Hippocampal formation (tissue), 2 donors: ENCODE measurements at regions not wholly inside any gene's neighbourhood (a gene's known extent, or its start where the extent isn't known, plus 50 kb on each side); places are given as distances from the start of the nearest gene placed in this dataset.

Source experiments
- DNase-seq, 2 donors: peaks; one replicate each; lab custom pipeline; 2025; lab: John Stamatoyannopoulos, UW

DNA sequence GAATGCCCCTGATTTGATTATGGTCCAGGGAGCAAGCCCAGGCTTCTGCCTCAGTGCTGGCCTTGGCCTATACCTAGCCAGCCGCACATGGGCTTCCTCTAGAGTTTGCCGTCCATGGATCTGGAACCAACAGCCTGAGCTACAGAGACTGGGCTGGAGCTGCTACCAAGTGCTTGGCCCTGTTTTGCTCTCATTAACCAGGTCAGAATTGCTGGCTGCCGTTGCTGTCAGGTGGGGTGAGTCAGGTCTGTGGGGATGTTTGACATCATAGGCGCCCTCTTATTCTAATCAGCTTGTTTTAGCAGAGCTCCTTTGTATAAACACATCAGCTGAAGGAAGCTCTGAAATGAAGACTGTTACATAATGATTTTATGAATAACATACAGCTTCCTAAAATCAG, 83.1 kb upstream of the PHACTR2 start:
- no peak for DNase-seq

DNA sequence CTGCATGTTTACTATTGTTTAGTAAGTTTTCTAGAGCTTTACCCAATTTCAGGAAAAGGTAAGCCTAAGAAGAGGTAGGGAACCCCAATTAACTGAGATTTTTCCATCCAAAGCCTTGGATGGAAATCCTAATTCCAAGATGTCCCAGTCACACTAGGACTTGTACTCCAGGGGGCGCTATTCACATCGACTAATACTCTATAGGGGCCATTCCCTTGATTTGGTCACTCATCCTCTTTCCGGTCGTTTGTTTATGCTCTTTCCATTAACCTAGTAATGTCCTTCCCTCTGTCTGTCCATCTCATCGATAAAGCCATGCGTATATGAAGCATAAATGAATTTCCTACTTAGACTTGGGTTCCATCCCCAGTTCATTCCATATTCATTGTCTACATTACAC, 80.8 kb upstream of the FUCA2 start:
- DNase-seq = no peak

DNA sequence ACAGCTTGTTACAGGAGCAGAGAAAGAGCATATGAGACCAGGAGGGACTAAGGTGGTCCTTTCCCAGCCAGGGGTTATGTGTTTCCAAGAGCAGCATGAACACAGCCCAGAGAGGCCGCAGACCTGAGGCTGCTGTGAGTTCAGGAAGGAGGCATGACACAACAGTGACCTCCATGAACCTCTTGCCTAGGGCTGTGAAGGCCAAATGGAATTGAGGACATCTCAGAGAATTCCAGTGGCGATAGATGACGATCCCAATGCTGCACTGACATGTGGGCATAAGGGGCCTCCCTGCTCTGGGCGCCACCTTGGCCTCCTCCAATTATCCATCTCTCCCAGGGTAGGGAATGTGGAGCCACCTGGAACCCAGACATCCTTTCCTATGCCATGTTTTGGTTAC, 79.9 kb upstream of the FUCA2 start:
- no peak for DNase-seq

DNA sequence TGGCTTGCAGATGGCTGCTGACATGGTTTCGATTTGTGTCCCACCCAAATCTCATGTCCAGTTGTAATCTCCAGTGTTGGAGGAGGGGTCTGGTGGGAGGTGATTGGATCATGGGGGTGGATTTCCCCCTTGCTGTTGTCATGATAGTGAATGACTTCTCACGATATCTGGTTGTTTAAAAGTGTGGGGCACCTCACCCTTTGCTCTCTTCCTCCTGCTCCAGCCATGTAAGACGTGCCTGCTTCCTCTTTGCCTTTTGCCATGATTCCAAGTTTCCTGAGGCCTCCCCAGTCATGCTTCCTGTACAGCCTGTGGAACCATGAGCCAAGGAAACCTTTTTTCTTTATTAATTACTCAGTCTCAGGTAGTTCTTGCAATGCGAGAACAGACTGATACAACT, 77.6 kb upstream of the FUCA2 start:
- DNase-seq = no peak

DNA sequence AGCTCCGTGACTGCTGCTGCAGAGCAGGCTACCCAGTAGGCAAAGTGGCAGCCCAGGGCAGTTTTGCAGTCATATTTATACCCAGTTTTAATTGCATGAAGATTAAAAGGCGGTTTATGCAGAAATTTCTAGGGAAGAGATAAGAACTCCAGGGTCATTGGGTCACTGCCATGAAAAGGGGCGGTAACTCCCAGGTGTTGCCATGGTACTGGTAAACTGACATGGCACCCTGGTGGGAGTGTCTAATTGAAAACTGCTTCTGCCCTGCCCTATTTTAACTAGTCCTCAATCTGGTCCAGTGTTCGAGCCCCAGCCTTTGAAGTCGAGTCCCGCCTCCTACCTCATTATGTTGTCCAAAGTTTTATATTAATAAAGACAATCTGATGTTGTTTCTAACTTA, 75.0 kb upstream of the FUCA2 start:
- no peak for DNase-seq

DNA sequence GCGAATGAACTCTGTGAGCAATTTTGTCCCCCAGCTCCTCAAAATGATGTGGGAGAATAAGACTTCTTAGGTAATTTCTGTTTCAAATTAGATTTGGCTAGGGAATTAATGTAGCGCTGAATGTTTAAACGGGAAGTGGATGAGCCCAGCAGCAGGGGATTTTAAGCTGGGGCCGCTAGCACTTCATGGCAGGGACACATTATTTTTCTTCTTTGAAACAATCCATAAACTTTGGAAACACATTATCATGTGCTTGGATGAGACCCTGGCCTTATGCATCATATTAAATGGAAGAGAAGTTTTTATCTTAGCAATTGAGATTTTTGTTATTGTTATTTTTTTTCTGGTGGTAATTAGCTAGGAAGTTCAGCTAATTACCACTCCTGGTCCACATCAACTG, 74.2 kb upstream of the FUCA2 start:
- DNase-seq = no peak

DNA sequence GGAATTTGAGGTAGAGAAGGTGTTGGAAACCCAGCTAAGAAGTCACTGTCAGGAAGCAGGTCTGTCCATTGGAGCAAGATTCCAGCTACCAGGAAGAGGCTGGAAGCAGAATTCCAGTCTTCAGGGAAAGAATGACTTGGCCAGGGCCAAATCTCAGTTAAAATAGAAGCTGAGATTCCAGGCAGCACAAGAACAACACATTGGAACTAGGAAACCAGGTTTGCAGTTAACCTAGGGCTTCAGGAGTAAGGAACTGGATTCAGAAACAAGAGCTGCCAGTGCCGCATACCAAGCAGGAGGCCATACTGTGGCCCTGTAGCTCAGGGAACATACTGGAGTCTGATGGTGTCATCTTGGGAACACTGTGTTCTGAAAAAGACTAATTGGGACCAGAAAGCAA, 73.7 kb upstream of the FUCA2 start:
- no peak for DNase-seq

DNA sequence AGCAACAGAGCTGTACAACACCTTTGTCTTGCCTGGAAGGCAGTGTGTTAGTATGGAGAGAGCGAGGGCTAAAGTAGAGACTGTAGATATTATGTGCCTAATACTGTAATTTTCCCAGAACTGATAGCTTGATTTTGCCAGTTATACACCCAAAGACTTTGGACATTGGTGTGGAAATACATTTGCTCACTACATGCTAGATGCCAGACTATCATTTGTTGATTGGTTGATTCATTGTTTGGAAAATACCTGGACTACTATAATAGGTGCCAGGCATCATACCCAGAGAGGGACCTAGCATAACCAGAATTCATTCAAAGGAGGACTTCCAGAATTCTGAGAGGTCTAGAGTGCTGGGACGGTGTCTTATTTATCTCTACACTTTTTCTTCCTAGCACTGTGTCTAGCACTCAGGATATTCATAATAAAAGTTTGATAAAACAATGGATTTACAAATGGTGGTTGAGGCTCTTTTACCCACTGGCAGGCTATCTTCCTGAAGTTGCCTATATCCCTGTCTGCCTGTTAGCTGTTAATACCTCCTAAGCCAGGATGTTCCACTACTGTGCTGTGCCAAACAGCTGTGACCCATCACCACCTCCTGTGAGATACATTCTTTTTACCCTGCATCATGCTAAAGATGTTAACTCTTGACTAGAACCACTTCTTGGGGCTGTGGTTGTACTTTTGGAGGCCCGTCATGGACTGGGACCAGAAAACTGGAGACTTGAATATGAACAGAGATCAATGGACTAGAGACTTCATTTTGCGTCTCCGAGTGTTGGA, 72.2 kb upstream of the FUCA2 start:
- DNase-seq = no peak

DNA sequence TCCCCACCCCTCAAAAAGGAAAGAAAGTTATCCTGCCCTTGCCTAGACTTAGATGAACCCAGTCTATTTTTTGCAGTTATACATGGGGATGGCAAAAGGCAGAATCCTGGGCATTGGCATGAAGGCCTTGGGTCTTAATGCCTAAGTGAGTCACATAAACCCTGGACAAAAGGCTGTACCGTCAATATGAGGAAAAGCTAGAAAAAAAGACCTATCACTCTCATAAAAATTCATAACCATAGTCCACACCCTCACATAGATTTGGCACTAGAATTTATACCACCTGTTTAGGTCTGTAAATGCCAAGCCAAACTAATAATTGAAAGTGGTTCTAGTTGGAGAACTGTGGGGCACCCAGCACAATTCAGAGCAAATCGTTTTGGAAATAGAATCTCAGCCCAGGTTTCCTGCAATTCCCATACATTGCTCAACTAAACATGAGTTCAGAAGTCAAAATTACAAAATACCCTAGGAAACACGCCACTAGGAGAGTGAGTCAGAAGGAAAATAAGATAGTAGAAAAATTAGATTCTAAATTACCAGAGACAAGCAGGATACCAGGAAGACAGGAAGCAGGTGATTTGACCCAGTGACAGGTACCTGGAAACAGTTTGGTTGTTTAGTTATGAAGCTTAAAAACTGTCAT, 70.4 kb upstream of the FUCA2 start:
- DNase-seq = no peak

DNA sequence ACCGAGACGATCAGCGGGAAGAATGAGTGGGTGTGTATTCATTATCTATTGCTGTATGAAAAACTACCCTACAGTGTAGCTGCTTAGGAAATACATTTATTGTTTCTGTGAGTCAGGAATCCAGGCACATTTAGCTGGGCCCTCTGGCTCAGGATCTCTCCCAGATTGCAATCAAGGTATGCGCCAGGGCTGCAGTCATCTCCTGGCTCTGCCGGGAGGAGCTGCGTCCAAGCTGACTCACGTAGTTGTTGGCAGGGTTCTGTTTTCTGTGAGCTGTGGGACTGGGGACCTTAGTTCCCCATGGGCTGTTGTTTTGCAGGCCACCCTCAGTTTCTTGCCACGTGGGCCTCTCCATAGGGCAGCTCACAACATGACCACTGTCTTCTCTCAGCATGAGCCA, 68.2 kb upstream of the FUCA2 start:
- no peak for DNase-seq

DNA sequence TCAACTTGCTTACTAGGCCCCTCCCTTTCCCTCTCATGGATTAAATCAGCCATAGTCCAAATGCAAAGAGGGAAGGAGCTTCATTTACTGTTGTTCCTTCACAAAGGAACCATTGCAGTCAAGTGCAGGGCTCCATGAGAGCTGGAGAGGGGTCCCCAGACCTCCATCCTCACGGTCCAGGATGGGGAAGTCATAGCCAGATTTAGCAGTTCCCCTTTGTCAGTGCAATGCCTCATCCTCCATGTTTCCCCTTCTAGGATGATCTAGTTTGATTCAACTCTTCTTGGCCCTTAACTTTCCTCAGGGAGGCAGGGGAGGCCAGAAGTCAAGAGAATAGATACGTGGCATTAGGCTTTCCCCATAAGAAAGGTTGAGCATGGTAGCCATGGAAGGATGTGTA, 66.5 kb upstream of the FUCA2 start:
- DNase-seq = no peak

DNA sequence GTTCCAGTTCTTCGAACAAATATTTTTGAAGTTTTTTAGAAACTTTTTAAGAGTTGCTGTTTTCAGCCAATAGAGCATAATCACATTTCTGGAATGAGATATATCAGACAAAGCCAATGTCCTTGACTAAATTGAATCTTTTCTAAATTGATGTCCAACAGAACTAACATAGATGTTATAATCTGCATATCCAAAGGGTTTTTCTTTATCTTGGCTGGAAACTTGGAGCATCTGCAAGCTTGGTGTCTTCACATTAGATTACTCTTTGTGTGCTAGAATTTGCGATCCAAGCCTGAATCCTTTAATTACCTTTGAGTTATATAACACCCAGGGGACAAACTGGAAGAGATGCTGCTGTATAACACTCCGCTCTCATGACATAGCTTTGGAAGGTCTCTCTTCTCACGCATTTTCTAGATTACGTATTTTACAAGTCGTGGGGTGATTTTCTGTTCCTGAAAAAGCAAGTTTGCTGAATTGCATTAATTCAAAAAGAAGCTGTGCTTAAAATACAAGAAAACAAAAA, 64.4 kb upstream of the FUCA2 start:
- DNase-seq = no peak

DNA sequence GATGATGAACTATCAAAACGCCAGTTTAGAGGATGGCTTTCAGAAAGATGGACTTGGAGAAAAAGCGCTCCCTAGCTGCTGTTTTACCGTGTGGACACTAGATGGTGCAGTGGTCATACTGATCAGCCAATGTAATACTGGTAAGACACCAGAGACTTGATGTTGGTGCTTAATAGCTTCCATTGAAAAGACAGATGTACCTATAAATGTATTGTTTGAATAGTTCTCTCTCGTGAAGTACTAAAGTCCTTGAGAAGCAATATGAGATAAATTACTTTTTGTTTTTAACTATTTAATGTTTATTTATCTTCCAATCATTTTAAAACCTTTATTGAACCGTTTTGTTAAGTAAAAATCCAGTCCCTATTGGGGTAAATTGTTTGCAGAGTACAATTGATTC, 63.9 kb upstream of the FUCA2 start:
- peak; percentile 34 to 77 for DNase-seq

DNA sequence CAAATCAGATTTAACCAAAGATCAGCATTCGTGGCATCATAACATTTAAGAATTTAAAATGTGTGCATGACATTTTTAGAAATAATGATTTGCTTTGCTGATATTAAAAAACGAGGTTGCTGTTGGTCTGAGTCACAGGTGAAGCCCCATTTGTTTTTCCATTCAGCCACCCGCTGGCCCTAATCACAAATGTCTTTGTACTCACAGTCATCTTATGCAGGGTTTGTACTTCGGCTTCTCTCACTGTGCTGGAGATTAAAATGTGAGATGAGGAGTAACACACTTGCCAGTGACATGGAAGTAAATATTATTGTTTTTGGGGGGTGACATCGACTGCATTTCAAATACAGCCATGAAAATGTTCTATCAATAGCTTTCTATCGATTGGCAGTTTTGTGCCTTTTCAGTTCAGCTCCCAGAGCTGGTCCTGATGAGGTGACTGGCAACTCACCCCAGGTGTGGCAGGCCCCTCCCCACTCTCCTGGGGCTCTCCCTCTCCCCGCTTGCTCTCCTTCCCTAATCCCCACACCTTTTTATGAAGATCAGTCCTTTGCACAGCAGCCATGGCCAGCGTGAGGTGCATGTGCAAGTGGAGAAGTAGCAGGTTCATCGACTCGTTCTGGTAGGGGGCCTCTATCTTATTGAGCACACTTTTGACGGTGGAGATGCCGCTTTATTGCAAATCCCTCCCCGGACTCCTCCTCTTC, 58.8 kb upstream of the FUCA2 start:
- DNase-seq = no peak

DNA sequence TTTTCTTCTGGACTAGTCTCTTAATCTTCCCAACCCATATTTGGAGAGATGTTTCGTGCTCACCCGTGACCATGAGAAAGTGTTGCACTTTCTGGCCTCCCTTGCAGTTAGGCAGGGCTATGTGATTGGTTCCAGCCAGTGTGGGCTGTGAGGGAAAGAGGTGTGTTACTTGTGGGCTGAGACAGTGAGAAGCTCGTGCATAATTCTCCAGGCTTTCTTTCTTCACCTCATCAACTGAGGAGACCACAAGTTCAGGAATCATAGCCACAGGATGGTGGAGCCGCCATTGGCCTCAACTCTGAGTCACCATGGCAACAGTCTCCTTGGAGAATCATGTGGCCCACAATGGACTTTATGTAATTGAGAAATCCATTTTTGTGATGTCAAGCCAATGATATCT, 57.5 kb upstream of the FUCA2 start:
- DNase-seq = no peak

DNA sequence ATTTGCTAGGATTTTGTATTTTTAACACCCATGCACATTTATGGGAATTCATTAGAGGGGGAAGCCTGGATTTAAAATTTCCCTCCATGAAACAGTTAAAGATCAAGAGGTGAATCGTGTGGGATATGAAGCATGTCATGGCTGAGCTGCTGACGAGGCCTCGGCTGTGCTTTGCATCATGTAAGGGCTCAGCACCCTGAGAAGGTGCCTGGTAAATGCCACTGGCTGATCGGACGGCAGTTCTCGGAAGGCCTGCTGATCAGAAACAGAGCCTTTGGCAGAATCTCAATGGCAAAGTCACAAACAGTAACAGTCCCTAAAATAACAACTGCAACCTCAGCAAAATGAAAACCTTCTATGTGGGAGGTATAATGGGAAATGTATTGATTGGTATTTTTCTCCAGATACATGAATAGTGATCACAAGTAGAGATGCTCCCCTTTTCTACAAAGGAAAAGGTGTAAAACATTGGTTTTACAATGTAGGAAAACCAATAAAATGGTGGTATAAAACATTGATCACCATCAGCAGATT, 53.0 kb upstream of the FUCA2 start:
- no peak for DNase-seq

DNA sequence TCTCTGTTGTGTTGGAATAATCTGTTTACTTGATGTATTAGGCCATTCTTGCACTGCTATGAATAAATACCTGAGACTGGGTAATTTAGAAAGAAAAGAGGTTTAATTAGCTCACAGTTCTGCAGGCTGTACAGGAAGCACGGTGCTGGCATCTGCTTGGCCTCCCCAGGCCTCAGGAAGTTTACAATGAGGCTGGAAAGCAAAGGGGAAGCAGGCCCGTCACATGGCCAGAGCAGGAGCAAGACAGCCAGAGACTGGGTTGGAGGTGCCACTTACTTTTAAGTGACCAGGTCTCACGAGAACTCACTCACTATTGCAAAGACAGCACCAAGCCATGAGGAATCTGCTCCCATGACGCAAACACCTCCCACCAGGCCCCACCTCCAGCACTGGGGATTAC, 50.6 kb upstream of the FUCA2 start:
- no peak for DNase-seq
